ENCODE measurements at regions not wholly inside any gene's neighbourhood (a gene's known extent, or its start where the extent isn't known, plus 50 kb on each side); places are given as distances from the start of the nearest gene placed in this dataset.
"Not testable (repeated sequence)": the region's sequence is repeated elsewhere in the genome, so short reads cannot be mapped to it uniquely, and the experiment has no call there.

DNA sequence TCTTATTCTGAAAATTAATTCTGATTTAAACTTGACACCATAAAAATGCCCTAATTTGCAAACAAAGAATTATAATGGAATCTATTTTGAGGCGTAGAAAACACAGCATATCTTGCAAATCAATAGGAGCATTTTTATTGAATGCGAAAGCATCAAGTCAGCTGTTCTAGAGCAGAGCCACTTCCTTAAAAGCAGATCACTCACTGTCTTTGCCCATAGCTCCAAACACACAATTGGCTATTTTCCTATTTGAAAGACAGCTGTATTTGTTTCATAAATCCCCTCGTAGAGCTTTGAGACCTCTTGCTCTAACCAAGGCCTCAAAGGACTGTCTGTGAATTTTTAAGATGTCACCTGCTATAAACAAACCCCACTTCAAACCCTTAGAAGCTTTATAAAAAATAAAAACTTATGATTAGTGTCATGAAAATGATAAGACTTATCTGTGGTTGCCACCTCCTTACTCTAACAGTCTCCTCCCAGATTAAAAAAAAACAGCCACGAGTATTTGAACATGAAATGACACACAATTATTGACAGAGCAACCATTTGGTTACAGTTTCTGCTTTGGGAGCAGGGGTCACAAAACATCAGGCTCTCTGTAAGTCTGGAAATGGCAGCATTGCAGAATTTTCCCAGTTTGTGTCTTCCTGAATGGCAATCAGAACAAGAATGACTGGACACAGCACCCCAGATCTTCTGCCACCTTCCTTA lies 75.6 kb upstream of the RASEF start:
- DNase-seq (ENCODE audit: low read depth) = no peak

DNA sequence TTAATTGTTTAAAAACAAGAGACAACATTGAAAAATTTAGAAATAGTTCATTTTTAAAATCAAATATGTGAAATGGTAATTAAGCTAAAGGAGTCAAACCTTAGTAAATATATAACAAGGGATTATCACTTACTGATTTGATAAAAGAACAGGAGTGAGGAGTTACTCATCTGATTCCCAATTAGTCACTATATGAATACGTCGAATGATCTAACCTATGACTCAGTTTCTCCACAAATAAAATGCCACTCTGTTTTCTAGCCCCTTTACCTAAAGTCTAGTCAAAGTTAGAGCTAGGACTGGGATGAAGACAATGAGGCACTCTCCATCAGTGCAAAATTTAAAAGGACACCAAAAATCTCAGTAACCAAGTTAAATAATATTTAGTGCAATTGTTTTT lies 70.4 kb upstream of the RASEF start:
- DNase-seq (ENCODE audit: low read depth) = no peak

DNA sequence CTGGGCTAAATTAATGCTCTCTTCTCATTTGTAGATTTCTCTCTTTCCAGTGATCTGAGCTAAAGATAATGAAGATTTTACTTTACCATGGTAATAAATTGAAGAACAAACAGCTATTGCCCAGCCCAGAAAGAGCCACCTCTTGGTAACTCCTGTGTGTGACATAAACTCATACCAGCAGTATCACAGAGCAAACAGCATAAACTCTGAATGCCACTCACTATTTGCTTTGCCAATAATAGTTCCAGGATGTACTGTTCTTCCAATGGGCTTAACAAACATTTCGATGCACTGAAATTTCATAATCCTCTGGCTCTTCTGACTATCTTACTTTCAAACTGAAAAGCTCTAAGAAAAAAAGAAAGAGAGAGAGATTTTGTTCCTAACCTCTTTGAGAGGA lies 69.8 kb upstream of the RASEF start:
- no peak for DNase-seq (ENCODE audit: low read depth)

DNA sequence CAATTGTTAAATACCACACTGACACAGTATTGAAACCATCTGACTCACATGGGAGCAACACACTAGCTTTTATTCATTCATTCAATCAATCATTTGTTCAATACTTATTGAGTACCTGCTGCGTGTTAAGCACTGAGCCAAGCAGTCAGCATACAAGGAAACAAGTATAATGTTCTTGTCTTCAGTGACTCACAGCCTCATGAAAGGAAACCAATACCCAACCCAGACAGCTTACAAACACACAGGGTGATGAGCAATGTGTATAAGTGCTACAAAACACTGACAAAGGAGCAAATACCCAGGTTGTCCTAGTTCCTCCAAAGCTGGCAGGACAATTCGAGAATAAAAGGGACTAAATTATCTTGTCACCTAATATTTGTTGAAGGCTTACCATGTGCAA lies 67.6 kb upstream of the RASEF start:
- peak; percentile 2 for DNase-seq (ENCODE audit: low read depth)

DNA sequence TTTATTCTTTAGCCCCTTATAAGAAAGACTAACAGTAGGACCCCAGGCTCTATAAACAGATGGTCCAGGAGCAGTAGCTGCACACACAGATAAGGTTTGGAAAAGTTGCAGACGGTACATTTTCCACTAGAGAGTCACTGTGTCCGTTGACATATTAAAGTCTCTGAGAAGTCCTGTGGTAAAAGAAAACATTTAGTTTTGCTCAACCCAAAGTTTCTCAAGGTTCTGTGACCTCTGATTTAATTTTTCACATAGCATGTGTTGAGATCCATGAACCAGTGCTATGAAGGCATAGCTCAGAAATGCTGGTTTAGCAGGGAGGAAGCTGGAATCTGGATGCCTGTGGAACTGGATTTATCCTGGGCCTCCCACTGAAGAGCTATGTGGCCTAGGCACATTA lies 62.7 kb upstream of the RASEF start:
- no peak for DNase-seq (ENCODE audit: low read depth)

DNA sequence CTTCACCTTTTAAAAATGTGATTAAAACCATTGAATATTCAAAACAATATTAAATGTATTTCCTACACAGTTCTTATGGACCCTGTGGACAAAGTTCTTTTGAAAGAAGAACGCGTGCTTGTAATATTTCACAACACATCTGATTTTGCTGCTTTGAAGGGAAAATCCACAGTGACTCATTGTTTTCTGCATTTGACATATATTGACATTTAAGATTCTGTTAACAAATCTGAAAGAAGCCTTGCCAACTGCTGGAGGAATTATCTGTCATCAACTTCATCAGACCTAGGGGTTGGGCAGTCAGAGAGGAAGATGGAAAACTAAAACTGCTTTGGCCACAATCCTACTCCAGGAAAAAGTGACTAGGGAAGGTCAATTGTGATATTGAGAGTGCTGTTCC lies 56.9 kb upstream of the RASEF start:
- DNase-seq (ENCODE audit: low read depth) = no peak

DNA sequence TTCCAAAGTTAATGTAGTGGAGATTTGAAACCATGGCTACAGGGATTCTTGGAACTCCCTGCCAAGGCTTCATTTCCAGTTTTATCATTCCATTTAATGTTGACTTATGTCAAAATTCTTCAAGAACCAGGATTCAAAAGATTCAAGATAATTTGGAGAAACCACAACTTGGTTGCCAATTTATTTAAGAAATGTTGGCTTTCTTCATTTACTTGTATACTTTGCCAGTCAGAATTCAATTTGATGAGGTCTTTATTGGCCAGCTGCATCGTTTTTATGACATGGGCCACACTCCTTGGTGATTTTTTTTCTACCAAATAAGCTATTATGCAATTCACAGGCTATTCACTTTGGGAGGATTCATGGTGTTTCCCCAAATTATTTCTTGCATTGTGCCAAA lies 53.1 kb upstream of the RASEF start:
- no peak for DNase-seq (ENCODE audit: low read depth)

DNA sequence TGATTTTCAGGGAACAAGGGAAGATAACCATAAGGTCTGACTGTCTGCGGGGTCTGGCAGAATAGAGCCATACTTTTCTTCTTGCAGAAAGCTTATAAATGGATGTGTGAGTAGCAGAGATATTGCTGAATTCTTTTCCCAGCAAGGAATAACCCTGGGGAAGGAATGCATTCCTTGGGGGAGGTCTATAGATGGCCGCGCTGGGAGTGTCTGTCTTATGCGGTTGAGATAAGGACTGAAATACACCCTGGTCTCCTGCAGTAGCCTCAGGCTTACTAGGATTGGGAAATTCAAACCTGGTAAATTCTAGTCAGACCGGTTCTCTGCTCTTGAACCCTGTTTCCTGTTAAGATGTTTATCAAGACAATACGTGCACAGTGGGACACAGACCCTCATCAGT lies 50.5 kb upstream of the RASEF start:
- DNase-seq (ENCODE audit: low read depth) = not testable (repeated sequence)
